IPS-NIHi11 (cell line): ENCODE measurements at regions not wholly inside any gene's neighbourhood (a gene's known extent, or its start where the extent isn't known, plus 50 kb on each side); places are given as distances from the start of the nearest gene placed in this dataset.
"Not testable (repeated sequence)": the region's sequence is repeated elsewhere in the genome, so short reads cannot be mapped to it uniquely, and the experiment has no call there.

Experiments
- DNase-seq: peaks from one replicate; pipeline ENCODE4 v3.0.0; 2012; ENCODE audit warnings: mixed read lengths, low spot score

DNA sequence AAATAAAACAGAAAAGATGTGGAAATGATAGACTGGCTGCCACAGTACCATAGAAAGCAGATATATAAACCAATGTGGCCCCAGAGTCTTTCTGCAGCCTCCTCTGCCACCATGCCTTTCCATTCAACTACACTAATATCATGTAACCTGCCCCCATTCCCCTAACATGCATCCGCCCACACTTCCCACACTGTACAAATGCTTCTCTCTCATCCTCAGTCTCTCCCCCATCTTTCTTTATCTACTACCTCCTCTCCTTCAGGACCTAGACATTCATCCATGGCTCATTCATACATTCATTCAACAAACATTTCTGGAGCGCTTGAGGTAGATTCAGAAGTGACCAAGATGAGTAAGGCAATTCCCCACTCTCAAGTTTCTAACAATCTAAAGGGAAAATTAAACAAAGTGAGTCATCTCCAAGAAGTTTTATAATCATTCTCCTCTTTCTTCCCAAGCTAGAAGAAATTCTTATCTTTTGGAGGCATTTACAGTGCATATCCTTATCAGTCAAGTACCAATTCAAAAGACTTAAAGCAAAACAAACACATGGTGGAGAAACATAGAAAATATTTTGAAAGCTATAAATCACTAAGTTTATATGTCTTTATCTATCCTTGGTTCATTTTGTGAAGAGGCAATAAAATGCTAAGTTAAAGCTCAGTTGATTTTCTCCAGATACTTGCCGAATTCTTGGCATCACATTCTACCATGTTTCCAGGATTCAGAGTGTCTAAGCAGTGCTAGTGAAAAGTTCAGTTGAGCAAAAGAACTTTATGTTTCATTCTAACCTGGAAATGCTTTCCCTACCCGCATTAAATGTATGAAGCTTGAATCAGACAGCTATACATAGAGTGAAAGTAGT lies 70.5 kb upstream of the FRMD6 start:
- no peak for DNase-seq

DNA sequence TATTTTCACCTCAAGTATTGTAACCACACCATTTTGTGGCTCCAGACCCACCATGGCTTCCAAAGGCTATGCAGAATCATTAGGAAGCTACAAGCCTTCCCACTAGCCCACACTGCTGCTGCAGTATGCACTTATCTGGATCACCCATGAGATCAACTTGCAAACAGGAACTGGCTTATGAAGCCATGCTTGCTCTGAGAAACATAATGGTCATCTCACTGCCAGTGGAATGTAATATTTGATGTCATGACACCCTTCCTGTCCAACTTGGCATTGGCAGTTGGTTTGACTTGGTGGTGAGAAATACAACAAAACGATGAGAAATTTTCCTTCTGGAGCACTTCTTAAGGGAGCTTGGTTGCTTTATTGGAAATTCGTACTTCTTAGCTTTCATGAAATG lies 69.3 kb upstream of the FRMD6 start:
- no peak for DNase-seq

DNA sequence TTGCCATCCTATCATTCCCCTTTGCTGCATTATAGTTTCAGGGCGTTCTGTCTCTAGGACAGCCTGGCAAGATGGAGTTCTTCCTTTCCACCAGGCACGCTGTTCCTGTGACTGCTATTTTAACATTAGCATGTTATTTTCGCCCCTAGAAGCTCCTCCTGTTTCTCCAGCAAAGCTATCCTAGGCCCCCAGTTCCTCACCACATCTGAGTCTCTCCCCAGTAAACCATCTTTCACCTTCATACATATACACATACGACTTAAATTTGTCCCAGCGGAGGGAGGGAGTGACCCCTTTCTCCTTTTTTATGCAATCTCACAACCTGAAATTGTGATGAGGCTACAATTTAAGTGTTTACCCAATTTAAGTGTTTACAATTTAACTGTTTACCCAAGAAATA lies 66.7 kb upstream of the FRMD6 start:
- no peak for DNase-seq

DNA sequence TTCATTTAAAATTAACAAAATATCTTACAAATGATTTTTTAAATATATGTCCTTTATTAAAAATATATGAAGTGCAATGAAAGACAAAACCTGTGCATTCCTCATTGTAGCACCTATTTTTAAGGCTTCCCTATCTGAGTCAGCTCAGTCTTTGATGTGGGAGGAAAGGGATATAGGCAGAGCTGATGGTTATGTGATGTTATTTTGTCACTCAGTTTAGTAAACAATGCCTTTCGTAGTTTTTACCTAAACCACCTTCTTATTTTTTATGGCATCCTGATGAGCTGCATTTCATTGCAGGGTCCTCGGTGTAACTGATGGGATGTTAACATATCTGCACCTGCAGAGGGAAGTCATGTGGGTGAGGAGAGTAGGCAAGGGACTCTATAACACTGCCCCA lies 58.9 kb upstream of the FRMD6 start:
- no peak for DNase-seq

DNA sequence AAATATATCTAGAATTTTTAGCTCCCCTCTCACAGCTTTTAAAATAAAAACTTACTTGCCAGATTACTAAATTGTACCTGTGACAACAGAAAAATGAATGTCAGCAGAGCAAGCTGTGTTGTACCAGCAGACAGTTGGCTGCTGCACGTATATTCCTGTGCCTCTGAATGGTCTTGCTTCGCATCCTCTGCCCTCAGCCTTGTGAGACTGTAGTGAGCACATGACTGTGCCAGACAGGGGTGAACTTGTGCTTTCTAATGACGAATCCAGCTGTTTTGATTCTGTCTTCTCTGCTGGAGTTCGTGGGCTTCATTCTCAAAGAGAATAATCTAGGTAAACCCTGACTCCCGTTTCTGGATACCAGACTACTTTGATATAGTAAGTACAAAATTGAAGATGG lies 58.3 kb upstream of the FRMD6 start:
- DNase-seq = no peak

DNA sequence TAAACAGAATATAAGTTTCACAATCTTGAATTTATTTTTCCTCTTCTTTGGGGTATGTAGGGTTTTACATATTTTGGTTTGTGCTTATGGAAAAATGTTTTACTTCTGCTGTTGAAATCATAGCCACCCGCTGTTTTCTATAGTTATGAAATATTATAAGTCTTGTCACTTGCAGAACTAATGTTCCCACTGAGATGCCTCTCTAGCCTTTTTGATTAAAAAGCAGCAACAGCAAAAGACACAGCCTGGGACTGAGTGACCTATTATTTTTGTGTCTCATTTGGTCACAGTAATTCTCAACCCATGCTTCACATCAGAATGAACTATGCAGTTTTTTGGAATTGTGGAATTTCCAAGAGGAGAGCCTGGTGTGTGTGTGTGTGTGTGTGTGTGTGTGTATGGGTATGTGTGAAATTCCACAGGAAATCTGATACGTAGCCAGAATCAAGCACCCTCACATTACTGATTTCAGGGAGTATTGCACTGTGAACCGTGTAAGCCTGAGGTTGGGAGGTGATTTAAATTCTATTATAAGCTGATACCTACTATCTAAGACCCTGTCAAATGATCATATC lies 55.7 kb upstream of the FRMD6 start:
- DNase-seq = no peak

DNA sequence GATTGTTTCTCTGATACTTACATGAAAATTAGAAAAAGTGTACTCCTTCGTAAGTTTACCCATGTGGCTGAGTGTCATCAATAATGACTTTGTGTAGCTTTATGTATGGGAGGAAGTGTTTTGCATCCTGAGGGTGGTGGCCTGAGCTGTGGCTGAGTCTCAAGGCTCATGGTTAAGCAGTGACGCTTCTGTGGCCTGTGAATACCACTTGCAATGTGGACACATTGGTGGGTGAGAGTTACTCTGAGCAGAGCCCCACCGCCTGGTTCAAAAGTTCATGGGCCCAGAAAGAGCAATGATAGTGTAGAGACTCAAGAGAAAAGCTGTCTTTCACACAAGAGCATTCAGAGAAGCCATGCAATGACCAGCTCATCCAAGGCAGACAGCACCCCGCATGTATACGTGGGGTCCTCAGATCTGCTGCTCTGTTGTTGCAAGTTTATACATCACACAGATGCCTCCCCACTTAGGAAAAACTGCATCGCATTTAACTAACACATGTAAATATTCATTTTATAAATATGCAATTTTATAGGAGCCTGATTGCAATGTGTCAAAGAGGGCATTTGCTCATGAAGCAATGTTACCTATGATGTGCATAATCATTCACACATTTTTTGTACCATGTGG lies 55.1 kb upstream of the FRMD6 start:
- DNase-seq = no peak

DNA sequence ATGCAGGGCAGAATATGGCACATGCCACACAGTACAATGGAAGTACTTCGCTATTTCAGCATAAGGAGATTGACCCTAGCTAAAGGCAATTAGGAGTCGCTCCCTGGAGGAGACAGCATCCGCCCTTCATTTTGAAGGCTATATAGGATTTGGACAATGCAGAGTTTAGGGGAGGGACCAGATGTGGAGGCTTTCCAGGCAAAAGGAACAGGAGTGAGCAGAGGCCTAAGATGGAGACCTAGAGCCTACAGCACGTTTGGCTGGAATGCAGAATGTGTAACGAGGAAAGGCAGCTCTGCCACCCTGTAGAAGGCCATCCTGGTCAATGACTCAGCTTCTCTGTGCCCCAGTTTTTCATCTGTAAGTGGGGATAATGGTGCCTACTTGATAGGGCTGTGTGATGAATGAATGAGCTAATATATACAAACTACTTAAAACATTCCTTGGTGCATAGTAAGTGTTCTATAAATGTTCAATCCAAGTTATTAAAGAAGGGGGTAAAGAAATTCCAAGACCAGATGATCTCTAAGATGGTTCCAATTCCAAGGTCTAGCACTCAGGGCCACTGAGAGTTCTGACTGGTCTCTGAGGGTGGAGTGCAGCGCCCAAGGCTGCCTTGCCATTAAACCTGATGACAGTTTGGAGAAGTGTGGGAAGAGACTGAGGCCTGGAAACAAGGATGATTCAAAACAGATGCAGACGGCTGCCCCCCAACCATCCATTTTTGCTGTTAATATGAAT lies 54.3 kb upstream of the FRMD6 start:
- no peak for DNase-seq

DNA sequence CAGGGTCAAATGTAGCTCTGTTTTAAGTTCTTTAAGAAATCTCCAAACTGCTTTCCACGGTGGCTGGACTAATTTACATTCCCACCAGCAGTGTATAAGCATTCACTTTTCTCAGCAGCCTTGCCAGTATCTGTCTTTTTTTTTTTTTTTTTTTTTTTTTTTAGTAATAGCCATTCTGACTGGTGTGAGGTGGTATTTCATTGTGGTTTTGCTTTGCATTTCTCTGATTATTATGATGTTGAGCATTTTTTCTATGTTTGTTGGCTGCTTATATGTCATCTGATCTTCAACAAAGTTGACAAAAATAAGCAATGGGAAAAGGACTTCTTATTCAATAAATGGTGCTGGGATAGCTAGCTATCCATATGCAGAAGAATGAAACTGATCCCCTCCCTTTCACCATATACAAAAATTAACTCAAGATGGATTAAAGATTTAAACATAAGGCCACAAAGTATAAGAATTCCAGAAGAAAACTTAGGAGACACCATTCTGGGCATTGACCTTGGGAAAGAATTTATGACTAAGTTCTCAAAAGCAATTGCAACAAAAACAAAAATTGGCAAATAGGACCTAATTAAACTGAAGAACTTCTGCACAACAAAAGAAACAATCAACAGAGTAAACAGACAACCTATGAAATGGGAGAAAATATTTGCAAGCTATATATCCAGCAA lies 52.6 kb upstream of the FRMD6 start:
- not testable (repeated sequence) for DNase-seq

DNA sequence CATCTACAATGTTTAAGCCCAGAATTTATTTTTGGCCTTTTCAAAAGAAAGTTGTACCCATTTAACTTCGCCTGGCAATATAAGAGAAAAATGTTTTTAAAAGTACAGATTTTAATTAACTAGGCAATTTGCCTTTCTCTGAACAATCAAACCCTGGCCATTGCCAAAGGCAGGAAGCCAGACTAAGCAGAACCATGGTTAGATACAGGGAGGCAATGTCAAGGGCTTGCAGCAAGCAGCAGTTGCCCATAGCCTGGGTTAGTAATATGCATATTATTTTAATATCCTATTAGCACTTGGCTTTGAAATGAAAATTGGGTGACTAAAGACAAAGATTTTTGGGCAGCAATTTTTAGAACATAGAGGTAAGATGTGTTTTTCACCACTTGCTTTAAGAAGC lies 51.1 kb upstream of the FRMD6 start:
- no peak for DNase-seq
